GM19455 (cell line): ENCODE measurements at regions not wholly inside any gene's neighbourhood (a gene's known extent, or its start where the extent isn't known, plus 50 kb on each side); places are given as distances from the start of the nearest gene placed in this dataset.
"Not testable (repeated sequence)": the region's sequence is repeated elsewhere in the genome, so short reads cannot be mapped to it uniquely, and the experiment has no call there.

Experiments
- ATAC-seq: cut with Tn5 transposase; IDR thresholded peaks from one replicate; pipeline ENCODE4 v1.9.1; 2021; ENCODE audit not compliant: unreplicated experiment

- no peak for ATAC-seq
Observed at GRCh38 chr10:78207216-78207615, 173.6 kb downstream of the RPS24 start.

GRCh38 chr10:78207776-78208175 lies 174.1 kb downstream of the RPS24 start:
- no peak for ATAC-seq

- ATAC-seq: no peak
Observed at GRCh38 chr10:78209970-78210369, 176.3 kb downstream of the RPS24 start.

- no peak for ATAC-seq
Observed at GRCh38 chr10:78210548-78210947, 176.9 kb downstream of the RPS24 start.

GRCh38 chr10:78210976-78211375 lies 177.3 kb downstream of the RPS24 start:
- ATAC-seq: no peak

GRCh38 chr10:78211561-78212051 lies 177.9 kb downstream of the RPS24 start:
- no peak for ATAC-seq

GRCh38 chr10:78212060-78212785 lies 178.6 kb downstream of the RPS24 start:
- no peak for ATAC-seq

- no peak for ATAC-seq
Observed at GRCh38 chr10:78212786-78213175, 179.1 kb downstream of the RPS24 start.

- ATAC-seq: no peak
Observed at GRCh38 chr10:78214955-78215354, 181.3 kb downstream of the RPS24 start.

- no peak for ATAC-seq
Observed at GRCh38 chr10:78215645-78216044, 182.0 kb downstream of the RPS24 start.

GRCh38 chr10:78217336-78217735 lies 183.7 kb downstream of the RPS24 start:
- no peak for ATAC-seq

GRCh38 chr10:78218798-78219490 lies 185.3 kb downstream of the RPS24 start:
- ATAC-seq: no peak

GRCh38 chr10:78219568-78219967 lies 185.9 kb downstream of the RPS24 start:
- not testable (repeated sequence) for ATAC-seq

- no peak for ATAC-seq
Observed at GRCh38 chr10:78220781-78221180, 187.1 kb downstream of the RPS24 start.

- no peak for ATAC-seq
Observed at GRCh38 chr10:78222096-78222790, 188.6 kb downstream of the RPS24 start.

- ATAC-seq: no peak
Observed at GRCh38 chr10:78223088-78223487, 189.4 kb downstream of the RPS24 start.

GRCh38 chr10:78224602-78225001 lies 190.9 kb downstream of the RPS24 start:
- no peak for ATAC-seq

- ATAC-seq: no peak
Observed at GRCh38 chr10:78225594-78225993, 191.9 kb downstream of the RPS24 start.

- ATAC-seq: no peak
Observed at GRCh38 chr10:78229489-78229888, 195.8 kb downstream of the RPS24 start.

- no peak for ATAC-seq
Observed at GRCh38 chr10:78229950-78230675, 196.4 kb downstream of the RPS24 start.

GRCh38 chr10:78231327-78231726 lies 197.7 kb downstream of the RPS24 start:
- no peak for ATAC-seq
